Neuronal stem cell (in vitro differentiated cells): ENCODE measurements at regions not wholly inside any gene's neighbourhood (a gene's known extent, or its start where the extent isn't known, plus 50 kb on each side); places are given as distances from the start of the nearest gene placed in this dataset.

Experiments used
- DNase-seq: peaks from one replicate; pipeline ENCODE4 v3.0.0-alpha.2; 2013; ENCODE audit warnings: low spot score
- H2AFZ ChIP-seq: one replicate; pipeline ENCODE4 v1.6.1; 2013; ENCODE audit warnings: mild to moderate bottlenecking, low read length, inconsistent platforms
- H2AK5ac ChIP-seq: 2 replicates; pipeline ENCODE4 v1.6.1; 2013; ENCODE audit warnings: low read depth, mild to moderate bottlenecking, inconsistent platforms, low read length, moderate library complexity, mixed read lengths
- H2BK120ac ChIP-seq: 2 replicates; pipeline ENCODE4 v1.6.1; 2013; ENCODE audit warnings: low read depth, mild to moderate bottlenecking, inconsistent platforms, low read length, moderate library complexity, mixed read lengths
- H2BK12ac ChIP-seq: one replicate; pipeline ENCODE4 v1.6.1; 2013; ENCODE audit warnings: low read length, inconsistent platforms
- H2BK15ac ChIP-seq: 2 replicates; pipeline ENCODE4 v1.6.1; 2013; ENCODE audit warnings: mild to moderate bottlenecking, low read length, inconsistent platforms, mixed read lengths
- H2BK5ac ChIP-seq: one replicate; pipeline ENCODE4 v1.6.1; 2013; ENCODE audit warnings: inconsistent platforms, mild to moderate bottlenecking, low read length, moderate library complexity
- H3K14ac ChIP-seq: one replicate; pipeline ENCODE4 v1.6.1; 2013; ENCODE audit warnings: low read length, inconsistent platforms
- H3K18ac ChIP-seq: 2 replicates; pipeline ENCODE4 v1.6.1; 2013; ENCODE audit warnings: low read length, inconsistent platforms
- H3K23ac ChIP-seq: 2 replicates; pipeline ENCODE4 v1.6.1; 2013; ENCODE audit warnings: low read depth, mild to moderate bottlenecking, mixed read lengths, low read length, inconsistent platforms; ENCODE audit not compliant: poor library complexity
- H3K27ac ChIP-seq: replicated peaks from 3 replicates; pipeline ENCODE4 v1.5.1; 2013; ENCODE audit warnings: low read length, inconsistent platforms
- H3K27me3 ChIP-seq, 3 experiments: 2 replicates each; pipeline ENCODE4 v1.6.1; 2013; ENCODE audit warnings: low read length in 3 of 3, mild to moderate bottlenecking in 2 of 3, inconsistent platforms in 1 of 3, low read depth in 1 of 3, mixed read lengths in 1 of 3, moderate library complexity in 1 of 3; ENCODE audit not compliant: control insufficient read depth in 3 of 3, insufficient read depth in 3 of 3
- H3K36me3 ChIP-seq, 2 donors: replicated peaks in 1 of 2; 2 replicates each; pipeline ENCODE4 v1.6.1; 2013; ENCODE audit warnings: low read length in 2 of 2; ENCODE audit not compliant: control insufficient read depth in 2 of 2, insufficient read depth in 2 of 2
- H3K4ac ChIP-seq: 2 replicates; pipeline ENCODE4 v1.6.1; 2013; ENCODE audit warnings: inconsistent platforms, mild to moderate bottlenecking, low read length, moderate library complexity
- H3K4me1 ChIP-seq, 2 donors: 1 replicate in 1 of 2; 2 replicates in 1 of 2; pipeline ENCODE4 v1.6.1; 2013; ENCODE audit warnings: low read length in 2 of 2, low read depth in 1 of 2; ENCODE audit not compliant: control insufficient read depth in 2 of 2, insufficient read depth in 1 of 2
- H3K4me2 ChIP-seq: one replicate; pipeline ENCODE4 v1.6.1; 2013; ENCODE audit warnings: mild to moderate bottlenecking, low read length, inconsistent platforms; ENCODE audit not compliant: insufficient read depth, poor library complexity, severe bottlenecking
- H3K4me3 ChIP-seq, 2 donors: 2 replicates each; pipeline ENCODE4 v1.5.1; 2013; ENCODE audit warnings: low read length in 2 of 2, mild to moderate bottlenecking in 2 of 2, inconsistent platforms in 1 of 2, moderate library complexity in 1 of 2
- H3K79me1 ChIP-seq: one replicate; pipeline ENCODE4 v1.6.1; 2013; ENCODE audit warnings: low read depth, mild to moderate bottlenecking, inconsistent platforms, low read length, moderate library complexity
- H3K9ac ChIP-seq: one replicate; pipeline ENCODE4 v1.6.1; 2013; ENCODE audit warnings: mild to moderate bottlenecking, low read depth, low read length, inconsistent platforms; ENCODE audit not compliant: poor library complexity
- H3K9me3 ChIP-seq, 2 donors: replicated peaks in 1 of 2; 2 replicates each; pipeline versions ENCODE3 to v1.6.1; 2013; ENCODE audit warnings: low read length in 2 of 2, mild to moderate bottlenecking in 2 of 2, inconsistent platforms in 1 of 2, low read depth in 1 of 2, mixed read lengths in 1 of 2, moderate library complexity in 1 of 2; ENCODE audit not compliant: control insufficient read depth in 2 of 2, insufficient read depth in 1 of 2
- H4K8ac ChIP-seq: one replicate; pipeline ENCODE4 v1.6.1; 2013; ENCODE audit warnings: low read depth, mild to moderate bottlenecking, inconsistent platforms, low read length, moderate library complexity
- H4K91ac ChIP-seq: one replicate; pipeline ENCODE4 v1.6.1; 2013; ENCODE audit warnings: low read length, low read depth, mild to moderate bottlenecking, inconsistent platforms; ENCODE audit not compliant: poor library complexity
- WGBS, 2 donors: extraction: QIAGEN DNeasy Blood & Tissue Kit; methylation state at CpG; one replicate each; pipeline ENCODE4 v1.1.7; 2013; ENCODE audit warnings: missing lambda C conversion rate in 2 of 2, mixed read lengths in 1 of 2; ENCODE audit not compliant: insufficient read length in 2 of 2, insufficient replicate concordance in 1 of 2; ENCODE audit errors: extremely low coverage in 2 of 2; 5-methylcytosine and 5-hydroxymethylcytosine counted together

DNA sequence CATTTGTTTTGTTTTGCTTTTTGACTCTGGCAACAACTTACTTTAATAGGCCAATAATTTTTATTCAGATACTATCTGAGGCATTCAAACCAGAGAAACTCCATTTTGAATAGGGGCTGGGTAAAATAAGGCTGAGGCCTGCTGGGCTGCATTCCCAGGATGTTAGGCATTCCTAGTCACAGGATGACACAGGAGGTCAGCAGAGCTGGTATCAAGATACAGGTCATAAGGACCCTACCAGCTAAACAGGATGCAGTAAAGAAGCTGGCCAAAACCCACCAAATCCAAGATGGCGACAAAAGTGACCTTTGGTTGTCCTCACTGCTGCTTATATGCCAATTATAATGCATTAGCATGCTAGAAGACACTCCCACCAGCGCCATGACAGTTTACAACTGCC is 102.2 kb upstream of the XPO1 start:
- no CpG with 5 or more reads among the region's 2 CpGs for WGBS, 2 donors
- no peak overlapping the region for H3K4me2 ChIP-seq
- no peak overlapping the region for H3K4me3 ChIP-seq

DNA sequence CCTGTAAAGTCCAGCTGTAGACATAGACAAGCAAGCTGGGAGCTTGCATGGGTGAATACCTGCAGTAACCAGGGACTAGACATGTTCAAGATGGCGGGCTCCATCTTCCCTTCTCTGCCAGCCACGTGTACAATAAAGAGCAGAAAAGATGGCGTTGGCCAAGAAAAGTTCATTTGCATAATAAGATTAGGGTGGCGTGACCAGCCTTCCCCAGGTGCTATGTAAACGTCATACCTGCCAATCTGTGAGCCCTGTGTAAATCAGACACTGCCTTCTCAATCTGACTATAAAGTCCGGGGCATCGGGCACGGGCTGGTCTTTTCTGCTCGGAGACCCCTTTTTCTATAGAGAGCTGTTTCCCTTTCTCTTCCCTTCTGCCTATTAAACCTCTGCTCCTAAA is 101.6 kb upstream of the XPO1 start:
- Histone ChIP-seq H3K79me1 (no peaks in the 10 kb centered on the region), H2BK5ac (no peak overlapping the region), H2AFZ (peak overlapping the region; percentile 52), H2BK120ac (no peak overlapping the region), H3K4ac (no peak overlapping the region), H4K8ac (no peak overlapping the region), H2BK15ac (no peak overlapping the region), H3K27me3 (no peaks in the 10 kb centered on the region), H3K4me2 (no peak overlapping the region), H3K18ac (no peak overlapping the region), H3K4me1 (peaks cover 0 to 5% of the 10 kb centered on the region in 2 donors), H3K36me3 (no peaks in the 10 kb centered on the region), H3K9ac (no peak overlapping the region), H3K9me3 (no peaks in the 10 kb centered on the region), H3K4me3 (no peak overlapping the region), H3K14ac (no peak overlapping the region), H2AK5ac (no peak overlapping the region), H4K91ac (no peak overlapping the region), H2BK12ac (no peak overlapping the region), H3K27ac (no peak overlapping the region), H3K23ac (no peak overlapping the region)
- no CpG with 5 or more reads among the region's 9 CpGs for WGBS, 2 donors
- no peak for DNase-seq

More for the DNA sequence above, 102.2 kb upstream of the XPO1 start:
- no peak overlapping the region for H4K91ac ChIP-seq
- no peak overlapping the region for H2BK12ac ChIP-seq
- H3K36me3 ChIP-seq = no peaks in the 10 kb centered on the region
- H3K4ac ChIP-seq = no peak overlapping the region
- no peaks in the 10 kb centered on the region for H3K27me3 ChIP-seq
- no peak overlapping the region for H3K23ac ChIP-seq
- H2BK5ac ChIP-seq = no peak overlapping the region
- H3K9me3 ChIP-seq = no peaks in the 10 kb centered on the region
- H2BK15ac ChIP-seq = no peak overlapping the region
- no peaks in the 10 kb centered on the region for H3K79me1 ChIP-seq
- peak overlapping the region; percentile 52 for H2AFZ ChIP-seq
- peaks cover 0 to 5% of the 10 kb centered on the region in 2 donors for H3K4me1 ChIP-seq
- no peak overlapping the region for H3K14ac ChIP-seq
- no peak overlapping the region for H3K27ac ChIP-seq
- no peak overlapping the region for H3K9ac ChIP-seq
- H2BK120ac ChIP-seq = no peak overlapping the region
- no peak for DNase-seq
- no peak overlapping the region for H4K8ac ChIP-seq
- H3K18ac ChIP-seq = no peak overlapping the region
- no peak overlapping the region for H2AK5ac ChIP-seq

DNA sequence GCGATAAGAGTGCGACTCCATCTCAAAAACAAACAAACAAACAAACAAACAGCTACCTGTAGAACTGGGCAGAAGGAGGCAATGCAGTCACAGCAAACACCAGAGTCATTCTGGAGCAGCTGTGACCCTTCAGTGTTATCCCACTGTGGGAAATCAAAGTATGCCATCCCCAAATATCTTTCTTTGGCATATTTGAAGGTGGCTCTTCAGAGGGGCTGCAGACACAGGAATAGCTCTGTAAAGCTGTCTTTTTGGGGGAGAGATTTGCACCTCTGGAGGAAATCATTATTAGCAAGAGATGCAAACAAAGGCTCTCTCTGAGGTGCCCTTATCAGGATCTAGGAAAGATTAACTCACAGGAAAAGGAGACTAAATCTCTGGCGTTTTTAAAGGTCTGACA is 98.5 kb upstream of the XPO1 start:
- no peaks in the 10 kb centered on the region for H3K27me3 ChIP-seq
- no peak overlapping the region for H2BK15ac ChIP-seq
- H3K4me2 ChIP-seq = no peak overlapping the region
- no peak overlapping the region for H2BK12ac ChIP-seq
- H2AFZ ChIP-seq = no peak overlapping the region
- no peak overlapping the region for H3K18ac ChIP-seq
- H4K8ac ChIP-seq = no peak overlapping the region
- H3K4me1 ChIP-seq = peaks cover 0 to 5% of the 10 kb centered on the region in 2 donors
- no peak overlapping the region for H3K14ac ChIP-seq
- no peaks in the 10 kb centered on the region for H3K9me3 ChIP-seq
- DNase-seq = no peak
- no peak overlapping the region for H2BK120ac ChIP-seq
- WGBS, 2 donors = no CpG with 5 or more reads among the region's 3 CpGs
- H3K4ac ChIP-seq = no peak overlapping the region
- H2AK5ac ChIP-seq = no peak overlapping the region
- H2BK5ac ChIP-seq = no peak overlapping the region
- H3K27ac ChIP-seq = no peak overlapping the region
- no peaks in the 10 kb centered on the region for H3K79me1 ChIP-seq
- no peaks in the 10 kb centered on the region for H3K36me3 ChIP-seq
- no peak overlapping the region for H3K9ac ChIP-seq
- H3K23ac ChIP-seq = no peak overlapping the region
- no peak overlapping the region for H3K4me3 ChIP-seq
- H4K91ac ChIP-seq = no peak overlapping the region

DNA sequence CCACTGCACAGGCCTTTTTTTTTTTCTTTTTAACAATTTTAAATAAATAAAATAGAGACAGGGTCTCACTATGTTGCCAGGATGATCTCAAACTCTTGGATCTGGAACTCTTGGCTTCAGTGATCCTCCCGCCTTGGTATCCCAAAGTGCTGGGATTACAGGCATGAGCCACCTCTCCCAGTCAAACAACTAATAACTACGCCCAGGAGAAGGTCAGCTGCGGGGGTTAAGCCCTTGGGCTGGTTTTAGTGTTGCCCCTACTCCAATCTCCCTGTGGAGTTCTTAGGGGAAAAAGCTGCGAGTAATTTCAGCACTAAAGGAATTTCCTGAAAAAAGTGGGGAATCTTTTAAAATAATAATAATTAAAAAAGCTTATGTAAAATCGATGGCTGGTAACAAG is 96.4 kb upstream of the XPO1 start:
- no peak overlapping the region for H3K9ac ChIP-seq
- no peak overlapping the region for H3K14ac ChIP-seq
- no peaks in the 10 kb centered on the region for H3K36me3 ChIP-seq
- H4K91ac ChIP-seq = no peak overlapping the region
- peaks cover 0 to 3% of the 10 kb centered on the region in 2 donors for H3K4me1 ChIP-seq
- no peak overlapping the region for H3K23ac ChIP-seq
- no peak overlapping the region for H4K8ac ChIP-seq
- H3K4ac ChIP-seq = no peak overlapping the region
- no peaks in the 10 kb centered on the region for H3K9me3 ChIP-seq
- H2BK5ac ChIP-seq = no peak overlapping the region
- WGBS, 2 donors = no CpG with 5 or more reads among the region's 5 CpGs
- no peaks in the 10 kb centered on the region for H3K79me1 ChIP-seq
- H2BK15ac ChIP-seq = no peak overlapping the region
- H3K18ac ChIP-seq = no peak overlapping the region
- no peak overlapping the region for H2BK12ac ChIP-seq
- H3K27me3 ChIP-seq = no peaks in the 10 kb centered on the region
- no peak overlapping the region for H3K4me3 ChIP-seq
- H3K27ac ChIP-seq = no peak overlapping the region
- no peak overlapping the region for H3K4me2 ChIP-seq
- no peak overlapping the region for H2AK5ac ChIP-seq
- no peak overlapping the region for H2BK120ac ChIP-seq
- DNase-seq = no peak
- H2AFZ ChIP-seq = no peak overlapping the region
